ENCODE measurements at regions not wholly inside any gene's neighbourhood (a gene's known extent, or its start where the extent isn't known, plus 50 kb on each side); places are given as distances from the start of the nearest gene placed in this dataset.

DNA sequence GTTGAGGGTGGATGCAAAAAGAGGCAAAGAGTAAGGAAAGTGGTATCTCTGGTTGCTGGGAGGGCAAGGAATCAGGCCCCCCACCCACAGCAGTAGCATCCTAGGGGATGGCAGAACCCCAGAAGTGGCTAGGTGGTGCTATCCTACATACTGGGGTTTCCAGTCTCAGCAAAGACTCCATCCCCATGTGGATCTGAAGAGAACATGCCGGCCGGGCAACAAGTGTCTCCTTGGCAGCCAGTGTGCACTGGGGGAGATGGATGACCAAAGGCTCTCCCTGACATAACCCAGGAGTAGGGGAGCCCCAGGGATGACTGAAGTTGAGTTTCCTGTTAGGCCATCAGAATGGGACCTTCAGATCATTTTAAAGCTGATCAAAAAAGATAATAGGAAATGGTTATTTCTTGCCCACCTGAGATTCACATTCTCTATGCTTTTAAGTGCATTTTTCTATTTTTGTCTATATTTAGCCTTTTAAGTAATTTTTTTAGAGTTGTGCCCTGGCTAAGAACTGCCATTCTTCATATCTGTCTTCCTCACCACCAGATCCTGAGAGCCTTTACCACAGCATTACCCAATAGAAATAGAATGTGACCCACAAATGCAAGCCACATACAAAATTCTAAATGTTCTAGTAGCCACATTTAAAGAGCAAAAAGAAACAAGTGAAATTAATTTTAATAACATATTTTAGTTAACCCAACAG is 78.7 kb upstream of the SMIM23 start:
- TF ChIP-seq, protein P1, sequence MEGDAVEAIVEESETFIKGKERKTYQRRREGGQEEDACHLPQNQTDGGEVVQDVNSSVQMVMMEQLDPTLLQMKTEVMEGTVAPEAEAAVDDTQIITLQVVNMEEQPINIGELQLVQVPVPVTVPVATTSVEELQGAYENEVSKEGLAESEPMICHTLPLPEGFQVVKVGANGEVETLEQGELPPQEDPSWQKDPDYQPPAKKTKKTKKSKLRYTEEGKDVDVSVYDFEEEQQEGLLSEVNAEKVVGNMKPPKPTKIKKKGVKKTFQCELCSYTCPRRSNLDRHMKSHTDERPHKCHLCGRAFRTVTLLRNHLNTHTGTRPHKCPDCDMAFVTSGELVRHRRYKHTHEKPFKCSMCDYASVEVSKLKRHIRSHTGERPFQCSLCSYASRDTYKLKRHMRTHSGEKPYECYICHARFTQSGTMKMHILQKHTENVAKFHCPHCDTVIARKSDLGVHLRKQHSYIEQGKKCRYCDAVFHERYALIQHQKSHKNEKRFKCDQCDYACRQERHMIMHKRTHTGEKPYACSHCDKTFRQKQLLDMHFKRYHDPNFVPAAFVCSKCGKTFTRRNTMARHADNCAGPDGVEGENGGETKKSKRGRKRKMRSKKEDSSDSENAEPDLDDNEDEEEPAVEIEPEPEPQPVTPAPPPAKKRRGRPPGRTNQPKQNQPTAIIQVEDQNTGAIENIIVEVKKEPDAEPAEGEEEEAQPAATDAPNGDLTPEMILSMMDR (IDR thresholded peaks at IDR 0.05; ENCODE audit: low read length) = no peak
- TF ChIP-seq EZH2 (IDR thresholded peaks at IDR 0.05; ENCODE audit: borderline replicate concordance, low read length) = no peak
